Common myeloid progenitor, CD34-positive (primary cell): ENCODE measurements at regions not wholly inside any gene's neighbourhood (a gene's known extent, or its start where the extent isn't known, plus 50 kb on each side); places are given as distances from the start of the nearest gene placed in this dataset.

Source experiments
- CTCF ChIA-PET: fragments of 350-600 bp; sonication (Branson Sonifier 250); formaldehyde crosslinking; loops from one replicate; lab custom pipeline; 2021; ENCODE audit warnings: antibody characterized with exemption; lab: Charles Lee
- POLR2A ChIA-PET: fragments of 350-600 bp; sonication (Branson Sonifier 250); formaldehyde crosslinking; loops from one replicate; lab custom pipeline; 2021; ENCODE audit warnings: antibody characterized with exemption; lab: Charles Lee
- DNase-seq, 3 donors: peaks; one replicate each; pipeline versions ENCODE4 v3.0.0 to v3.0.0-alpha.2; 2013
- H3K27ac ChIP-seq, 2 experiments: 1 replicate in 1 of 2; 2 replicates in 1 of 2; pipeline ENCODE4 v1.7.0; 2013; ENCODE audit warnings: inconsistent platforms in 2 of 2, low read length in 2 of 2, mild to moderate bottlenecking in 2 of 2, low read depth in 1 of 2, moderate library complexity in 1 of 2; ENCODE audit not compliant: severe bottlenecking in 2 of 2, insufficient read depth in 1 of 2, poor library complexity in 1 of 2
- H3K27me3 ChIP-seq, 5 experiments: replicated peaks in 2 of 5; 1 replicate in 3 of 5; 2 replicates in 2 of 5; pipeline versions ENCODE4 v1.6.1 to v1.7.0; 2013; ENCODE audit warnings: low read length in 4 of 5, mild to moderate bottlenecking in 2 of 5, moderate library complexity in 2 of 5, inconsistent platforms in 1 of 5; ENCODE audit not compliant: insufficient read depth in 5 of 5, control insufficient read depth in 4 of 5
- H3K36me3 ChIP-seq, 4 experiments: 1 replicate in 2 of 4; 2 replicates in 2 of 4; pipeline versions ENCODE4 v1.6.1 to v1.7.0; 2013; ENCODE audit warnings: low read length in 3 of 4, control low read depth in 1 of 4, mild to moderate bottlenecking in 1 of 4; ENCODE audit not compliant: control insufficient read depth in 4 of 4, insufficient read depth in 4 of 4
- H3K4me1 ChIP-seq, 4 experiments: 1 replicate in 3 of 4; 2 replicates in 1 of 4; pipeline versions ENCODE4 v1.6.1 to v1.7.1; 2013; ENCODE audit warnings: low read length in 3 of 4, mild to moderate bottlenecking in 3 of 4, control low read depth in 1 of 4, inconsistent platforms in 1 of 4, moderate library complexity in 1 of 4; ENCODE audit not compliant: control insufficient read depth in 4 of 4, insufficient read depth in 4 of 4; ENCODE audit errors: control extremely low read depth in 1 of 4
- H3K4me3 ChIP-seq, 7 experiments: 1 replicate in 4 of 7; 2 replicates in 3 of 7; pipeline versions ENCODE4 v1.5.1 to v1.7.0; 2013; ENCODE audit warnings: mild to moderate bottlenecking in 7 of 7, low read length in 6 of 7, moderate library complexity in 6 of 7, inconsistent platforms in 2 of 7, low read depth in 2 of 7, control low read depth in 1 of 7; ENCODE audit not compliant: insufficient read depth in 4 of 7, control insufficient read depth in 1 of 7; ENCODE audit errors: extremely low read depth in 1 of 7
- H3K9me3 ChIP-seq, 5 experiments: 1 replicate in 4 of 5; 2 replicates in 1 of 5; pipeline versions ENCODE4 v1.6.1 to v1.7.1; 2013; ENCODE audit warnings: low read length in 4 of 5, mild to moderate bottlenecking in 2 of 5, inconsistent platforms in 1 of 5, low read depth in 1 of 5, moderate library complexity in 1 of 5; ENCODE audit not compliant: control insufficient read depth in 4 of 5, insufficient read depth in 2 of 5; ENCODE audit errors: control extremely low read depth in 1 of 5
- WGBS: methylation state at CpG from one replicate; pipeline ENCODE4 v1.1.5; 2013; ENCODE audit not compliant: insufficient coverage; 5-methylcytosine and 5-hydroxymethylcytosine counted together

DNA sequence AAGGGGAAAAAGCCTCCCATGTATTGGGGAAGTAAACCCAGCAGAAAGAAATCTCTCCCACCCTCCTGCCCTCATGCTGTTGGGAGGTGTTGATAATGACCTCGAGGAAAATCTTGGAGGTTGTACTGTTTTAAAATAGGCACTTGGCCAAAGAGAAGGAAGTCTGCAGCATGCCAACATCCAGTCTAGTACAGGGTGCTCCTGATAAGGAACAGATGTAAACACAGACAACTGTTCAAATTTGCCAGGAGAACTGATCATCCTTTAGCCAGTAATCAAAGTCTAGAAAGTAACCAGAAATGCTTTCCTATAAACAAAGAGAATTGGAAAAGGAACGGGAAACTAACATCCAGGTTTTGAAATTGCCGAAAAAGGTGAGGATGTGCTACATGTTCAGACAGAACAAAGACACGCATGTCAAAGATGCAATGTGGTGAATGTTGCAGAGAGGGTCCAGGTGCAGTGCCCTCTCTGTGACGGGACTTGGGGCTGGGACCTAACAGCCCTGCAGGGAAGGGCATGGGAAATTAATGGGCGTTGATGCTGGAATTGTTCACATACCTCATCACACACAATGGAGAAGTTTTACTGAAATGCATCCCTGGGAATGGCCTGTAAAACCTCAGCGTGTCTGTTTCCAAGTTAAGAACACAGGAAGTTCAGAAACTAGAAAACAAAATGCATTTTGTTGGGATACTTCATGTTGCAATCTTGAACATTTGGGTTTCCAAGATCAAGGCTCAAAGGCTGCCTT, 125.7 kb upstream of the RND3 start:
- ChIA-PET POLR2A (no interaction called here), CTCF (no interaction called here)
- 63% methylated on average over 4 of the region's 7 CpGs for WGBS
- H3K4me1 ChIP-seq, result peaks cover 0 to 4% (median 0%) of the 10 kb centered on the region in 4 experiments
- DNase-seq, result no peak
- no peaks in the 10 kb centered on the region for H3K36me3 ChIP-seq
- H3K27ac ChIP-seq, result no peak overlapping the region
- no peak overlapping the region for H3K4me3 ChIP-seq
- no peaks in the 10 kb centered on the region for H3K27me3 ChIP-seq
- H3K9me3 ChIP-seq, result no peaks in the 10 kb centered on the region

DNA sequence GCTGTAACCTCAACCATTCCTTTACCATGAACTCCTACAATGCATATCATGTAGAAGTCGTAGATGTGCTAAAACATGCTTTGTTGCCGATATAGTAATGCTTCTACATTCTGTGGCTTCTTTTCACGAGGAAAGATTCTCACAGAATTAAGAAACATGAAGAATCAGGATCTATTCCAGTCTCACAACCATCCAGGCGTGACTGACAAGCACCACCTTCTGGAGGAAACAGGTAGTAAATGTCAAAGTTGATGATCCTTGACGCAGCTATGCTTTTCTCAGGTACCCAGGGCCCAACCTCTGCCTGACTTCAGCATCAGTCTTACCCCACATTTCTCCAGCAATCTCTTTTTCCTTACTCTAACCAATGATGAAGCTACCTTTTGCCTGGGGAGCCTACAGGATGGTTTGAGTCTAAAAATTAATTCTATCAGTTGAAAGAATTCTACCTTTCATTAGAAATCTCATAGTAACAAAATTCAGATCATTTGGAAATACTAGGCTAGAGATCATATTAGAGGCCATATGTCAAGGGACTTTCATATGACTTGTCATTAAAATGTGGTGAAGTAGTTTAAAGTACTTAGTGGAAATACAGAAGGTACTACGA, 123.3 kb upstream of the RND3 start:
- no peak overlapping the region for H3K27ac ChIP-seq
- no peak for DNase-seq
- no peaks in the 10 kb centered on the region for H3K36me3 ChIP-seq
- no peaks in the 10 kb centered on the region for H3K27me3 ChIP-seq
- CTCF ChIA-PET, result no interaction called here
- peaks cover 0 to 4% (median 0%) of the 10 kb centered on the region in 4 experiments for H3K4me1 ChIP-seq
- H3K4me3 ChIP-seq, result no peak overlapping the region
- WGBS, result 81% methylated on average over 4 of the region's 6 CpGs
- POLR2A ChIA-PET, result no interaction called here
- H3K9me3 ChIP-seq, result no peaks in the 10 kb centered on the region

DNA sequence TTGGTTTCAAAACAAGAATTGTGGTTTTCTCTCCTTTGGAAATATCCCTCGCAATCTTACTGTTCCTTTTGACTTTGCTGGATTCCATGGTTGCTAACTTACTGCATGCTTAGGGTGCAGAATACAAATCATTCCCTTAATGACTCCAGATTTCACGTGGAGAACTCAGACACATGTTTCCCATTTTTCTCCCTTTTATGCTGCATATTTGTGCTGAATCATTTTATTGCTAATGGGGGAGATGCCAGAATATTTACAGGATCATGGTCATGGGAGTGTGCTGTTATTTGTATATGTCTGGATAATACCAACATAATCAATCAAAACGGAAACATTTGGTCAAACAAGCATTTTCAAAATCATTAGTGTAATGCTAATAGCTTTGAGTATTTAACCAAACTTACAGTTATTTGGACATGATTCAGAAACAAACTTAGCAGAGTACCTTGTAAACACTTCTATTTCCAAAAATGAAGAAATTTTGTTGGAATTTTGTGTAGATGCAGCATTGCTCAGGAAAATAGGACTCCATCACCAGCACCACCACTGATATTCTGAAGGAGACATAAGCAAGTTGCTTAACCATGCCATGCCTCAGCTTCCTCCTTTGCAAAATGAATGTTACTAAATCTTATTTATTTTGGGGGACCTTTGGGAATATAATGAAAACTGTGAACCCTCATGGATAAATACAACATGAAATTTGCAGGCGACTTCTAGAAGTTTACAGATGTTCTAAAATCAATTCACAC, 122.5 kb upstream of the RND3 start:
- Histone ChIP-seq H3K27ac (no peak overlapping the region), H3K4me1 (peaks cover 0 to 4% (median 0%) of the 10 kb centered on the region in 4 experiments), H3K36me3 (no peaks in the 10 kb centered on the region), H3K4me3 (no peak overlapping the region), H3K9me3 (no peaks in the 10 kb centered on the region), H3K27me3 (no peaks in the 10 kb centered on the region)
- no peak for DNase-seq
- 94% methylated on average over 2 of the region's 4 CpGs for WGBS
- ChIA-PET POLR2A (no interaction called here), CTCF (no interaction called here)

DNA sequence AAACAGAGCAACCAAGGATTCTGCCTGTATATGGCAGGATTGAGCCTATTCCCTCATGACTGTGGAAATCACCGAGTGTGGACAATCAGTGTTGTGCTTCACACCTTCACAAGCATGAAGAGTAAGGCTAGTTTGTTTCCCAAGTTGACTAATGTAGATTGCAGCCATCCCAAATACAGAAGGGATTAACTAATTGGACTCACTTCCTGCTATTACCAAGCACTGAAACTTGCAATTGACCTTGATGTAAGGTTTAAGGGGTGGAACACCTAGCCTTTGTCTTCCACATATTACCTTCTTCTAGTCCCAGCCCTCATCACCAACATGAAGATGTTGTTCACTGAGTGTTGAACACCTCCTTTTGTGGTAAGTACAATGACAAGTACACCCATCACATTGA, 120.9 kb upstream of the RND3 start:
- CTCF ChIA-PET, result no interaction called here
- Histone ChIP-seq H3K9me3 (no peaks in the 10 kb centered on the region), H3K4me1 (peaks cover 0 to 4% (median 0%) of the 10 kb centered on the region in 4 experiments), H3K4me3 (no peak overlapping the region), H3K27me3 (no peaks in the 10 kb centered on the region), H3K36me3 (no peaks in the 10 kb centered on the region), H3K27ac (no peak overlapping the region)
- POLR2A ChIA-PET, result no interaction called here
- 100% methylated on average over 1 of the region's 1 CpG for WGBS
- no peak for DNase-seq

DNA sequence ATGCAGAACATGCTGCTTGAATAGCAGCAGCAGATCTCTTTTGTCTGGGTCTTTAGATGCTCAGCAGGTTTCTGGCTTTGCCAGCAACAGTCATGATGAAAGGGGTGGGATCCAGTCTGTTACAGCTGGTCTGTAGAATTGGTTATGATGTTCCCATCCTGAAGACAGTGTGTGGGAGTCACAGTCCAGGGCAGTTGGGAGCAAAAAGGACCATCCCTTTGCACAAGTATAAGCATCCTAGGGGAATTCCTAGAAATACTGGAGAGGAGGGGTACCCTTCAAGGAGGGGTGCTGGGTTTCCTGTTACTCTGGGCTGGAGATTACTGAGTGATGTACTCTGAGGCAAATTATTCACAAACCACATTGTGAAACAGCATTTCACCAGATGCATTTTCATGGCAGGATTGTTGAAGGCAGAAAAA, 119.9 kb upstream of the RND3 start:
- no peak overlapping the region for H3K27ac ChIP-seq
- no peak for DNase-seq
- no peaks in the 10 kb centered on the region for H3K36me3 ChIP-seq
- no peaks in the 10 kb centered on the region for H3K4me1 ChIP-seq
- CTCF ChIA-PET, result interaction anchor here (1.2 kb wide), 1 partner anchor 10 kb away, joined by 4 read pairs; no protein-coding TSS in a partner anchor
- H3K4me3 ChIP-seq, result no peak overlapping the region
- no peaks in the 10 kb centered on the region for H3K9me3 ChIP-seq
- POLR2A ChIA-PET, result no interaction called here
- H3K27me3 ChIP-seq, result no peaks in the 10 kb centered on the region

DNA sequence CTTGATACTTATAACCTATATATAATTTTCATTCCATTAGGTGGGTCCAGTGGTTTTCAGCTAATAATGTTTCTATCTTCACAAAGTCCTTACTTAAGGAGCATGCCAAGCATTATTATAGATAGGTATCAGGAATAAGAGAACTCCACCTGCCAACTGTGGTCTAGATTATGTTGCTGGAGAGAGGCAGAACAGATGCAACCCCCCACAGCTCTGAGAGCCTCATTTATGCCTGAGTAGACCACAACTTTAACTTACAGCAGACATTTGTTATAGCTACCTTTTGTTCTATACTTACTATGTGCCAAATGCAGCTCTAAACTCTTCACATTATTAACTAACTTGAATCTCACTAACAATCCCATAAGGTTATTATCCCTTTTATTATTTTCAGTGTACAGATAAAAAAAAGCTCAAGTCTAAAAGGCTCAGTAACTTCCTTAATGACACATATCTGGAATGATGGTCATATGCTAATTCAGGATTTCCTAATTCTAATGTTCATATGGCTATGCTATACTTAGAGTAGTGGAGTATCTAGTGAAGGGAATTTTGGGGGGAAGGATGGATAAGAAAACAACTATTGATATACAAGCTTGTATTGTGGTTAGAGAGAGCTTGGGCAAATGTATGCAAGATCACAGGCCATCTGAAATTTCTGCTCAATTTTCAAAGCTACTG, 119.1 kb upstream of the RND3 start:
- ChIA-PET CTCF (interaction anchor here (1.2 kb wide), 1 partner anchor 11 kb away, joined by 4 read pairs; no protein-coding TSS in a partner anchor), POLR2A (interaction anchor here (0.7 kb wide), 1 partner anchor 178 kb away, joined by 3 read pairs; no protein-coding TSS in a partner anchor)
- Histone ChIP-seq H3K36me3 (no peaks in the 10 kb centered on the region), H3K4me1 (no peaks in the 10 kb centered on the region), H3K27me3 (no peaks in the 10 kb centered on the region), H3K4me3 (no peak overlapping the region), H3K27ac (no peak overlapping the region), H3K9me3 (no peaks in the 10 kb centered on the region)
- DNase-seq, result no peak
